Kidney tubule cell (primary cell): ENCODE measurements at regions not wholly inside any gene's neighbourhood (a gene's known extent, or its start where the extent isn't known, plus 50 kb on each side); places are given as distances from the start of the nearest gene placed in this dataset.
A peak's percentile ranks its signal among the peaks of the same experiment; 100 is the strongest.

Experiments
- DNase-seq: peaks from one replicate; pipeline ENCODE4 v3.0.0-alpha.2; 2018; ENCODE audit warnings: low spot score

DNA sequence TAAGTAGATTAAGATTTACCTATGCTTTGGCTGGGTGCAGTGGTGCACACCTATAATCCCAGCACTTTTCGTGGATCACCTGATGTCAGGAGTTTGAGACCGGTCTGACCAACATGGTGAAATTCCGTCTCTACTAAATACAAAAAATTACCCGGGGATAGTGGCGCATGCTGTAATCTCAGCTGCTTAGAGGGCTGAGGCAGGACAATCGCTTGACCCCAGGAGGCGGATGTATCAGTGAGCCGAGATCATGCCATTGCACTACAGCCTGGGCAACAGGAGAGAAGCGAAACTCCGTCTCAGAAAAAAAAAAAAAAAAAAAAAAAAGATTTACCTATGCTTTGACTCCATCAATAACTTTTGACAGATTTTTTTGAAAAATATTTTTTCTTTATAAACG is 267.1 kb upstream of the SEMA6A start:
- no peak for DNase-seq

GRCh38 chr5:116838011-116838536 is 263.5 kb upstream of the SEMA6A start:
- DNase-seq: no peak

DNA sequence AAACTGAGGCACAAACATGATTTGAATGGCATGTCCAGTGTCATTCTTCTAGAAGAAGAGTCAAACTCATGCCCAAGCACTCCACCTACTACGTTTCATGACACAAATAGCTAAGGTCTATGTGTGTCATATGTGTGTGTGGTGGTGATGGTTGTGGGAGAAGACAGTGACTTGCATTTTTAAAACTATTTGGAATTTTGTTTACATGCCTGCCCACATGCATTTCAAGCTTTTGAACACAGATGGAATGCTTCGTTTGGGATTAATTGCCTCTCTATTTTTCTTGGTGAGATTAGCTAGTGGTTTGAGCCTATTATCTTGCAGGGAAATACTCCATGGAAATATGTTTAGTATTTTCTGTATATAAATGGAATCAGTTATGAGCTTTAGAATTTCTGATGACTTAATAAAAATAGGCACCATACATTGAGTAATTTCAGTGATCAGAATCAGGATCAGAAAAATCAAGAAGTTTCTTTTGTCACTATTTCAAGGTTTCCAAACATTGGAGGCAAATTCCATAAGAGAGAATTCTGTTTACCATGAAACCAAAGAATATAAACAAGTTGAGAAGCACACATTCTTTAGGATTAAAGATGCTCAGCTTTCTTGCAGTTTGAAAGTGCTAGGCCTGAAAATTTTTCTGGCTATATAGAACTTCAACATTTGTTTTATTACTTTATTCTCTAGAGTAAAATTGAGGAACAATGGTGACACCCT is 260.3 kb upstream of the SEMA6A start:
- no peak for DNase-seq

GRCh38 chr5:116830079-116830478 is 255.5 kb upstream of the SEMA6A start:
- no peak for DNase-seq

DNA sequence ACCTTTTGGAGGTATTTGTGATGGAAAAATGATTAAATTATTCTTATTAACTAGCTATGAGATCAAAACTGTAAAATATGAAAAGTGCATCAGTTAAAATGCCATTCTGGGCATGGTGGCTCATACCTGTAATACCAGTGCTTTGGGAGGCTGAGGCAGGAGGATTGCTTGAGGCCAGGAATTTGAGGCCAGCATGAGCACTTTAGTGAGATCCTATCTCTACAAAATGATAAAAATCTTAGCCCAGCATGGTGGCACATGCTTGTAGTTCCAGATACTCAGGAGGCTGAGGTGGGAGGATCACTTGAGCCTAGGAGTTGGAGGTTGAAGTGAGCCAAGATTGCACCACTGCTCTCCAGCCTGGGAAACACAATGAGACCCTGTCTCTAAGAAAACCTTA is 252.5 kb upstream of the SEMA6A start:
- DNase-seq: no peak

DNA sequence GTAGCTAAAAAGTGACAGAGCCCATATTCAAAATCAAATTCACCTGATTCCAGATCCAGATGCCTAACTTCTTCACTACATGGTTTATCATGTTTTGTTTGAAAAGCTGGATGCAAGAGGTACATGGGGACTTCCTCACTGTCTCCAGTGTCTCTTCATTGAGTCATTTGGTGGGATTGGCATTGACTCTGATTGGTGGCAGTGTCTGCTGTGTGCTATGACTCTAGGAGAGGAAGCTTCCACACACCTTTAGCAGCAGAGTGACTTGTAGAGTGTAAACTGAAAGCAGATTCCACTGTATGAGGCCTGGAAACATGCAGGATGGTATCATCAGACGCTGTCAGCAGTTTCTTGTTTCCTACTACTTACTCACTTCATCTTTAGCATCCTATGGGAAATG is 250.9 kb upstream of the SEMA6A start:
- no peak for DNase-seq

DNA sequence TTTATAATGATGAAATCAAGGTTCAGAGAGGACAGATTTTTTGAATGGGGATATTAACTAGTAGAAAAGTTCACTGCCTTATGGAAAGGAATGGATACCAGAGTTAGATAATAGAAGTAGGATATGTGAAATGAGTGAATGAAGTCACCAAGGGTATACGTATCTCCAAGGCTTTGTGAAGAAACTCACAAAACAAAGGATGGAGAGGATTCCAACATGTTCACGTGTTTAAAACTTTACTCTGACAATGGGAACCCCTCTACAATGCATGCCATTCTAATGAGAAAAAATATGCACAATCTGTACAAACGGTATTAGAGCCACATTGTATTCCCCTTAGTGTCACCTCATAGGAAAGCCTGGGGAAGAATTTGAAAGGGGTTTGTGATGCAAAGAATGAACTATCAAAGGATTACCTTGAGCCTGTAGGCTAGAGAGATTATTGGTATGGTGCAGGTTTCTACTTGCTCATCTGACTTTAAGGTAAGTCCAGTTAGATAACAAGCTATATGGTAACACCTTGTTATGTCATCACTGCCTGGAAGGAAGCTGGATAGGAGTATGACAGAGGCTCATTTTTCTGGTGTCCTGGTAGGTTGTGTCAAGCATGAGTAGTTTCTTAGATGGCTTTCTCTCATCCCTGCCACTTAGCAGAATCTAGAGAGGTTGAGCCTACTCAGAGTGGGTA is 250.3 kb upstream of the SEMA6A start:
- DNase-seq: no peak

- DNase-seq: no peak
These were observed 240.2 kb upstream of the SEMA6A start for GRCh38 chr5:116814626-116815385.

DNA sequence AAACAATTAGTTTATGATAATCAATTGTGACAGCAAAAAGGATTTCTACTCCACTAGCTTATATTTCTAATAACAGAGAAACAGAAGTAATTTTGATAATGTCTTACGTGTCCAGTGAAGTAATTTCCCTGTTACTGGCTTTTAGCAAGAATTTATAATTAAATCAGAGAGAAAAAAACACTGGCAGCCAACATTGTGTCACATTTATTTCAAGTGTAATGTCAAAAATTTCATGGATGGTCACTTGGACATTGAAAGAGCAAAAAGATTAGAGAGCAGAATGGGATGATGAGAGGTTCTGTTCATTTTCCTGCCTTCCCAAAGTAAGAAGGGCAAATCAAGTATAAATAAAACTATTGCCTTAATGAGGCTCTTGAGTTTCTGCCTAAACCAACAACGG is 239.3 kb upstream of the SEMA6A start:
- DNase-seq: no peak

GRCh38 chr5:116813356-116813755 is 238.7 kb upstream of the SEMA6A start:
- no peak for DNase-seq

- no peak for DNase-seq
These were observed 236.3 kb upstream of the SEMA6A start for GRCh38 chr5:116810951-116811350.

DNA sequence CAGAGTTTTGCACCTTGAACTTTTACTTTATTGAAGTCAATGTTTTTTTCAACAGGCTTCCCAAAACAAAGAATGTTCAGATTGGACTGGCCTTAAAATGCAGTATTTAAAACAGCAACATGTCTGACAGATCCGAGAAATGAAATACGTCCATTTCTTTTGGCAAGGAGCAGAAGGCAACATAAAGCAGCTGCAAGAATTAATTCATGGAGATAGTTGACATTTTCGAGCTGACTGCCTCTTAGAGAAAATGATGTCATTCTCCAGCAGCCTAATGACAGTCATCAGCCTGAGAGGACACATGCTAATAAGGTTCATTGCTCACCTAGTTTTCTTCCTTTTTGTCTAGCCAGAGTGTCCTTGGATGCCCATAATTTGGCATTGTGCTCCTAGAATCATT is 232.2 kb upstream of the SEMA6A start:
- peak; percentile 25 for DNase-seq

GRCh38 chr5:116799401-116799800 is 224.8 kb upstream of the SEMA6A start:
- no peak for DNase-seq

- no peak for DNase-seq
These were observed 220.6 kb upstream of the SEMA6A start for GRCh38 chr5:116795189-116795588.

DNA sequence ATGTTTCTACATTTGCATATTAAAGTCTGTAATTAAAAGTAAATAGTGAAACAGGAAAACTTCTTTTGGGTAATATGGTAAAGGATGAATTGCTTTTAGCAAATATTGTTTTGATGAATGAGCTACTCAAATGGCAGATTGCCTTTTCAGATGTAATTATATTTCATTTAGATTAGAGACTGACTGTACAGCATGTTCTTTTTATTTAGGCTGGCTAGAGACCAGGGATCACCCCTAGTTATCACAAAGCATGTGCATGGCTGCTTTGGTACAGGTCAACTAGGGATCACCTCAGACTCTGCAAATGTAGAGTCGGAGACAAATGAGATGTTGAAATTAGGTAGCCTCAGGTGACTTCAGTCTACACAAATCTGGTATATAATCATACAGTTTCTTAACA is 214.9 kb upstream of the SEMA6A start:
- no peak for DNase-seq

- DNase-seq: no peak
These were observed 214.3 kb upstream of the SEMA6A start for GRCh38 chr5:116788851-116789403.

GRCh38 chr5:116787570-116787969 is 212.9 kb upstream of the SEMA6A start:
- DNase-seq: no peak

DNA sequence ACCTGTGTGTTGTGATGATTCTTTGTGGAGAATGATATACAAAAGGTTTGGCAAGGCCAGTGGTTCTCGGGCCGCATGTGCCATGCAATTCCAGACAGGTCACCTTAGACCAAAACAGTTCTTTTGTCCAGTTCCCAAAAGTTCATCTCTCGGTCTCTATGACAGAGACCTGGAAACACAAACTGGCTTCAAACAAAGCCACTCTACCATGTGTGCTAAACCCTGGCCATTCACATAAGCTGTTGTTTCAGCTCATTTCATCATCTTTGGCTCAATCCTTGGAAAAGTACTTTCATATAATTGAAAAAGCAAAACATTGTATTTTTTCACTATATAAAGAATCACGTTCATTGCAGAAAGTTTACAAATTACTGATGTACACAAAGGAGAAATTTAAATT is 210.5 kb upstream of the SEMA6A start:
- no peak for DNase-seq

- no peak for DNase-seq
These were observed 205.2 kb upstream of the SEMA6A start for GRCh38 chr5:116779846-116780245.

GRCh38 chr5:116778651-116779280 is 204.1 kb upstream of the SEMA6A start:
- DNase-seq: no peak

DNA sequence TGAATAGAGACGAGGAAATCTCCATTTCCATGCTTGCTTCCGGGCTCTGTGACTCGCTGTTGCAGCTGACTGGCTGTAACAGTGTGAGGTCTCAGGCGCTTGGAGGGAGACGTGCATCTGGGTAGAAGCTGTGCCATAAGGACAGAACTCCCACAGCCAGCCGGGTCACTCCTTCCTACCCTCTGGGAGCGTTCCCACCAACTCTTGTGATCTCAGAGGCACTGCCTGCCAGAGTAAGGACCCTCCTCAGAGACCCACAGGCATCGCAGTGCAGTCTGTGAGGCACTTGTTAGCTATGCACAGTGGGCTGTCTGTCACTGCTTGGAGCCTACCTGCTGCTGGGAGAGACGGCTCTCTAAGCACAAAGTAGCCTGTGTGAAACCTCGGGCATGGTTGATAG is 203.4 kb upstream of the SEMA6A start:
- peak; percentile 25 for DNase-seq

DNA sequence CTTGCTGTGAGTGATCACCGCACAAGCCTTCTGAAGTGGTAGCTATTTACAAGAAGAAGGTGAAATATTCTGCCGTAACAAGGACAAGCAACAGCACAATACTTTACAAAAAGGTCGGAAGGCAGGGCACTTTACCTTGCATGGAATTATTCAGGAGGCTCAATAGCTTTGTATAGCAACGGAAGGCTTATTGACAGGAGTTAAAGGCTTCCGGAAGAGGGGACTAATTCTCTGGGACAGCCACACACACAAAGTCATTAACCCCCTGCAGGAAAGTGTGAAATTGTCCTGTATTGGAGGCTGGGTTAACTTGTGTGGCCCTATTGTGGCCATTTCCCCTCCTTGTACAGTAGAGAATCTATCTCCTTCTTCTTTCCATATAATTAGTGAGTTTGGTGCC is 199.3 kb upstream of the SEMA6A start:
- DNase-seq: no peak
